ENCODE measurements at regions not wholly inside any gene's neighbourhood (a gene's known extent, or its start where the extent isn't known, plus 50 kb on each side); places are given as distances from the start of the nearest gene placed in this dataset. TPM values are rescaled to one million over a fixed set of nuclear protein-coding genes. Genes with fewer than 3 reads are reported as not detected.

- intact Hi-C loops (cut with DNase I), result no loop called here
- H3K4me3 ChIP-seq, result no peak overlapping the region
- no peaks in the 10 kb centered on the region for H3K9me3 ChIP-seq
- TF ChIP-seq POLR2A (IDR thresholded peaks at IDR 0.05), result no peak
- TF ChIP-seq, protein P1, sequence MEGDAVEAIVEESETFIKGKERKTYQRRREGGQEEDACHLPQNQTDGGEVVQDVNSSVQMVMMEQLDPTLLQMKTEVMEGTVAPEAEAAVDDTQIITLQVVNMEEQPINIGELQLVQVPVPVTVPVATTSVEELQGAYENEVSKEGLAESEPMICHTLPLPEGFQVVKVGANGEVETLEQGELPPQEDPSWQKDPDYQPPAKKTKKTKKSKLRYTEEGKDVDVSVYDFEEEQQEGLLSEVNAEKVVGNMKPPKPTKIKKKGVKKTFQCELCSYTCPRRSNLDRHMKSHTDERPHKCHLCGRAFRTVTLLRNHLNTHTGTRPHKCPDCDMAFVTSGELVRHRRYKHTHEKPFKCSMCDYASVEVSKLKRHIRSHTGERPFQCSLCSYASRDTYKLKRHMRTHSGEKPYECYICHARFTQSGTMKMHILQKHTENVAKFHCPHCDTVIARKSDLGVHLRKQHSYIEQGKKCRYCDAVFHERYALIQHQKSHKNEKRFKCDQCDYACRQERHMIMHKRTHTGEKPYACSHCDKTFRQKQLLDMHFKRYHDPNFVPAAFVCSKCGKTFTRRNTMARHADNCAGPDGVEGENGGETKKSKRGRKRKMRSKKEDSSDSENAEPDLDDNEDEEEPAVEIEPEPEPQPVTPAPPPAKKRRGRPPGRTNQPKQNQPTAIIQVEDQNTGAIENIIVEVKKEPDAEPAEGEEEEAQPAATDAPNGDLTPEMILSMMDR (IDR thresholded peaks at IDR 0.05), result no peak
- H3K27ac ChIP-seq, result no peak overlapping the region
- DNase-seq, result no peak
- no peaks in the 10 kb centered on the region for H3K36me3 ChIP-seq (replicated peaks in 1 of 2; ENCODE audit: insufficient read depth in 1 of 2, low read depth in 2 of 2)
- H3K27me3 ChIP-seq, result no peaks in the 10 kb centered on the region
- ATAC-seq, result no peak
- peaks cover 8% of the 10 kb centered on the region for H3K4me1 ChIP-seq
- 40 to 60% methylated on average over 4 of the region's 4 CpGs for WGBS, 2 donors
These were observed 123.2 kb downstream of the KCNS3 start for GRCh38 chr2:18001671-18002070.

GRCh38 chr2:17996978-17997377, 118.5 kb downstream of the KCNS3 start:
- Histone ChIP-seq H3K9me3 (no peaks in the 10 kb centered on the region), H3K4me3 (no peak overlapping the region), H3K27me3 (no peaks in the 10 kb centered on the region), H3K36me3 (replicated peaks in 1 of 2; ENCODE audit: insufficient read depth in 1 of 2, low read depth in 2 of 2) (no peaks in the 10 kb centered on the region), H3K4me1 (no peaks in the 10 kb centered on the region), H3K27ac (no peak overlapping the region)
- ATAC-seq, result no peak
- DNase-seq, result no peak
- TF ChIP-seq, protein P1 (IDR thresholded peaks at IDR 0.05), result no peak
- no peak for TF ChIP-seq POLR2A (IDR thresholded peaks at IDR 0.05)
- WGBS, 2 donors, result 66 to 70% methylated on average over 3 of the region's 3 CpGs
- intact Hi-C loops (cut with DNase I), result no loop called here

DNA sequence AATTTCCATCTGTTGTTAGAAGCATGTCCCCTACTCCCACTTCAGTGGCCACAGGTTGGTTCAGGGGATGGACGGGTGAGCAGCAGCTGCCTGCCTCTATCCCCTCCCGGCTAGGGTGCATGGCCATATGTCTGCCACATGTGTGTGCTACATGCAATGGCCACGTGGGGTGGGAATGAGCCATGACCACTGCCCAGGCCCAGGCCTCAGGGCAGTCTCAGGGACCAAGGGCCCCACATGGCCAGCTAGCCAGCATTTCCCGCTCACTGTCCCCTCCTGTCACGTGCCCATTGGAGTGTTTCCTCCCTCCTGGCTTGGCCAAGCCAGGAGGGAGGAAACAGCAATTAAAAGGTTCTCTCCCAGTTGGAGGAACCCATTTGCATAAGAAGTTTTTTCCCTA, 117.1 kb downstream of the KCNS3 start:
- Histone ChIP-seq H3K4me3 (no peak overlapping the region), H3K4me1 (no peaks in the 10 kb centered on the region), H3K27me3 (no peaks in the 10 kb centered on the region), H3K9me3 (no peaks in the 10 kb centered on the region), H3K27ac (no peak overlapping the region), H3K36me3 (replicated peaks in 1 of 2; ENCODE audit: insufficient read depth in 1 of 2, low read depth in 2 of 2) (no peaks in the 10 kb centered on the region)
- no peak for TF ChIP-seq POLR2A (IDR thresholded peaks at IDR 0.05)
- TF ChIP-seq, protein P1 (IDR thresholded peaks at IDR 0.05), result no peak
- intact Hi-C loops (cut with DNase I), result no loop called here
- ATAC-seq (no peak), DNase-seq (no peak)
- WGBS, 2 donors, result 68 to 74% methylated on average over 3 to 5 of the region's 5 CpGs

Small RNAs in the stretch of these regions (small RNA-seq; reads per million reads assigned to genes)
- gene RF00561, result not detected
